NCI-H748 treated with DMSO at 0.1 percent for 48 hours (cell line): ENCODE measurements at regions not wholly inside any gene's neighbourhood (a gene's known extent, or its start where the extent isn't known, plus 50 kb on each side); places are given as distances from the start of the nearest gene placed in this dataset.

ENCODE experiments used
- DNase-seq: peaks from one replicate; lab custom pipeline; 2025; lab: John Stamatoyannopoulos, UW

GRCh38 chr5:98563885-98564653 lies 209.4 kb upstream of the RGMB start:
- DNase-seq: no peak

- DNase-seq: no peak
These were observed 208.6 kb upstream of the RGMB start for GRCh38 chr5:98564836-98565235.

- no peak for DNase-seq
These were observed 205.1 kb upstream of the RGMB start for GRCh38 chr5:98568336-98568735.

- DNase-seq: no peak
These were observed 204.2 kb upstream of the RGMB start for GRCh38 chr5:98569288-98569687.

- no peak for DNase-seq
These were observed 203.5 kb upstream of the RGMB start for GRCh38 chr5:98570010-98570409.

- DNase-seq: no peak
These were observed 202.7 kb upstream of the RGMB start for GRCh38 chr5:98570661-98571191.

- DNase-seq: no peak
These were observed 199.6 kb upstream of the RGMB start for GRCh38 chr5:98573834-98574320.

GRCh38 chr5:98576275-98576674 lies 197.2 kb upstream of the RGMB start:
- DNase-seq: no peak

- no peak for DNase-seq
These were observed 195.0 kb upstream of the RGMB start for GRCh38 chr5:98578438-98578837.

GRCh38 chr5:98581112-98581997 lies 192.1 kb upstream of the RGMB start:
- no peak for DNase-seq

GRCh38 chr5:98583586-98583985 lies 189.9 kb upstream of the RGMB start:
- no peak for DNase-seq

- DNase-seq: no peak
These were observed 187.7 kb upstream of the RGMB start for GRCh38 chr5:98585661-98586310.

- DNase-seq: no peak
These were observed 186.9 kb upstream of the RGMB start for GRCh38 chr5:98586581-98586980.

GRCh38 chr5:98587166-98587565 lies 186.3 kb upstream of the RGMB start:
- no peak for DNase-seq

GRCh38 chr5:98588215-98588614 lies 185.2 kb upstream of the RGMB start:
- no peak for DNase-seq

- DNase-seq: no peak
These were observed 180.0 kb upstream of the RGMB start for GRCh38 chr5:98593418-98593817.

- no peak for DNase-seq
These were observed 179.4 kb upstream of the RGMB start for GRCh38 chr5:98594098-98594497.

GRCh38 chr5:98599016-98599415 lies 174.4 kb upstream of the RGMB start:
- DNase-seq: no peak

- DNase-seq: no peak
These were observed 170.8 kb upstream of the RGMB start for GRCh38 chr5:98602534-98603112.

- DNase-seq: no peak
These were observed 170.0 kb upstream of the RGMB start for GRCh38 chr5:98603456-98603855.

GRCh38 chr5:98604301-98604700 lies 169.2 kb upstream of the RGMB start:
- DNase-seq: no peak
